ENCODE measurements at regions not wholly inside any gene's neighbourhood (a gene's known extent, or its start where the extent isn't known, plus 50 kb on each side); places are given as distances from the start of the nearest gene placed in this dataset.

- TF ChIP-seq CTCF (IDR thresholded peaks at IDR 0.05; ENCODE audit: insufficient read depth, low read depth, low read length) (no peak), EZH2 (IDR thresholded peaks at IDR 0.05; ENCODE audit: insufficient read depth, low read length) (no peak)
These were observed 53.1 kb downstream of the GSX2 start for GRCh38 chr4:54152846-54153600.
